HS-5 (cell line): ENCODE measurements at regions not wholly inside any gene's neighbourhood (a gene's known extent, or its start where the extent isn't known, plus 50 kb on each side); places are given as distances from the start of the nearest gene placed in this dataset.
A peak's percentile ranks its signal among the peaks of the same experiment; 100 is the strongest.
"Not testable (repeated sequence)": the region's sequence is repeated elsewhere in the genome, so short reads cannot be mapped to it uniquely, and the experiment has no call there.

ENCODE experiments used
- DNase-seq: peaks from one replicate; pipeline ENCODE4 v3.0.0-alpha.2; 2012; ENCODE audit warnings: low read depth

DNA sequence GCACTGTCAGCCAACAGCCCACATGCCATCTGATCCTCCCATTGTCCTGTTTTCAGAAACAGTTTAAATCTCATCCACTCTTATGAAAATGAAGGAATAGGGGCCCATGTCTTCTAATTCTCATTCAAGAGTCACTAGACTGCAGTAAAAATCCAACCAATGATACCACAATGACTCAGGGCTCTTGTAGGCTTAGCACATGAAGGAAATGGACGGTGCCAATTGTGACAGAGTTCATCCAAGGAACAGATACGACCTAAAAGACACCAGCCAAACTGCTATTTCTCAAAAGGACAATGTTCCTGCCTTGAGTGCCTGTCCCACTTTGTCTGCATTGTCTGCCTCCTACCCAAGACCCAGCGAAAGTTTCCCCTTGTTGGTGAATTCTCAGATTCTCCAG is 204.8 kb upstream of the COX10 start:
- peak; percentile 63 for DNase-seq

DNA sequence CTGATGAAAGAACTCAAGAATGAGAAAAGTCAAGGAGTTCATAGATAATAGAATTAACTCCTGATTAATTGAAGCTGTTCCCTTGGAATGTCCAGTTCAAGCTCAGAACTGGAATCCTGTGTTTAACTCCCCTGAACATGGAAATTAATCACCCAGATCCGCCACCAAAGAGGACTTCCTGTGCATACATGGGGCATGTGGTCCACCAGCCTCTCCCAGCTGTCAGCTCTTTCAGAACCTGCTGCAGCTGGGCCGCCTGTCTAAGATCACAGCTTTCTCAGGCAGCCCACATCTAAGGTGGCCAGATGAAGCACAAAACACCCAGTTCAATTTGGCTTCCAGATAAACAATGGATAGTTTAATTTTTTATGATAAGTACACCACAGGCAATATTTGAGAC is 203.7 kb upstream of the COX10 start:
- DNase-seq: no peak

- DNase-seq: no peak
Measured at GRCh38 chr17:13869331-13869940, 199.9 kb upstream of the COX10 start.

GRCh38 chr17:13871261-13871660 is 198.0 kb upstream of the COX10 start:
- DNase-seq: no peak

GRCh38 chr17:13874134-13874533 is 195.2 kb upstream of the COX10 start:
- no peak for DNase-seq

GRCh38 chr17:13874817-13875216 is 194.5 kb upstream of the COX10 start:
- DNase-seq: no peak

GRCh38 chr17:13879961-13880466 is 189.3 kb upstream of the COX10 start:
- no peak for DNase-seq

- DNase-seq: no peak
Measured at GRCh38 chr17:13883659-13884058, 185.6 kb upstream of the COX10 start.

GRCh38 chr17:13884347-13884746 is 185.0 kb upstream of the COX10 start:
- DNase-seq: no peak

GRCh38 chr17:13885550-13885949 is 183.8 kb upstream of the COX10 start:
- DNase-seq: no peak

GRCh38 chr17:13885953-13886889 is 183.1 kb upstream of the COX10 start:
- no peak for DNase-seq

DNA sequence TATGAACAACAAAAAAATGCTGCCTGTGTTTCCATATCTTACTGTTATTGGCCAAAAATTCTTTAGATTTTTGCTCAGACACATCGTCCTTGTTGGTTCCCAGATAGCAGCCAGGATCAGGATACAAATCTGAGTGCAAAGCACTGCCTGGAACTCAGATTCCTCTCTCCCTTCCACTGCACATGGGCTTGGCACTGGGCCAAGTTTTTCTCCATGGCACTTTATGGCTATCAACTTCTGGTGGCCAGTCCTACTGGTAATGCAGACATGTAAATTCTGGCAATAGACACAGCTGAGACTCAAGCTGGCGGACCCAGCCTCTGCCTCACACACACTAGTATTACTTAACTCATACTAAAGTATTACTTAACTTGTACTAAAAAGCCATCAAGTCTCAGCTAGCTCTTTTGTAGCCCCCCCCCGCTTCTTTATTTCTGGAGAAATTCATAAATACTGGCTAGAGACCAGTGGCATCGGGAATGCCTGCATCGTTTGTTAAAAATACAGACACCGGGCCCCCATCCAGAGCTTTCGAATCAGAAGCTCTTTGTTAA is 181.2 kb upstream of the COX10 start:
- no peak for DNase-seq

DNA sequence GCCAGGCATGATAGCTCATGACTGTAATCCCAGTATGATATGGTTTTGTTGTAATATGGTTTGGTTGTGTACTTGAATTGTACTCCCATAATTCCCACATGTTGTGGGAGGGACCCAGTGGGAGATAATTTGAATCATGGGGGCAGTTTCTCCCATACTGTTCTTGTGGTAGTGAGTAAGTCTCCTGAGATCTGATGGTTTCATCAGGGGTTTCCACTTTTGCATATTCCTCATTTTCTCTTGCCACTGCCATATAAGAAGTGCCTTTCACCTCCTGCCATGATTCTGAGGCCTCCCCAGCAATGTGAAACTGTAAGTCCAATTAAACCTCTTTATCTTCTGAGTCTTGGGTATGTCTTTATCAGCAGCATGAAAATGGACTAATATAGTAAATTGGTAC is 160.3 kb upstream of the COX10 start:
- not testable (repeated sequence) for DNase-seq

GRCh38 chr17:13909901-13910519 is 159.3 kb upstream of the COX10 start:
- no peak for DNase-seq

GRCh38 chr17:13917634-13918033 is 151.7 kb upstream of the COX10 start:
- no peak for DNase-seq

GRCh38 chr17:13918247-13918646 is 151.1 kb upstream of the COX10 start:
- no peak for DNase-seq

- DNase-seq: no peak
Measured at GRCh38 chr17:13919818-13920217, 149.5 kb upstream of the COX10 start.

GRCh38 chr17:13920413-13920812 is 148.9 kb upstream of the COX10 start:
- no peak for DNase-seq

- no peak for DNase-seq
Measured at GRCh38 chr17:13921841-13922776, 147.2 kb upstream of the COX10 start.

GRCh38 chr17:13922885-13923284 is 146.4 kb upstream of the COX10 start:
- no peak for DNase-seq

DNA sequence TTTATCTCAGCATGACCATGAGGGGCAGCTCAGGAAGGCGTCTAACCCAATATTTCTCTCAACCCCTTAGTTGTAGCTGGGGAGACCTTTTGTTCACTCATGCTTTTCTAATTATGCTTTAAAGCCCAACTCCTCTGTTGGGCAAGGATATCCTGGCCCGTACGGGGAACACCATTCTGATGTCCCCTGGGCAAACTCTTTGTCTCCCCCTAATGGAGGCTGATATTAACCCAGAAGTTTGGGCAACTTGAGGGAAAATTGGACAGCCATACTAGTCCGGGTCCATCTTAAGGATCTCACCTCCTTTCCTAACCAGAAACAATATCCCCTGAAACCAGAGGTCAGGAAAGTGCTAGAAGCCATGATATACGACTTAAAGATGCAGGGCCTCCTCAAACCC is 143.7 kb upstream of the COX10 start:
- no peak for DNase-seq
